ENCODE measurements at regions not wholly inside any gene's neighbourhood (a gene's known extent, or its start where the extent isn't known, plus 50 kb on each side); places are given as distances from the start of the nearest gene placed in this dataset.

DNA sequence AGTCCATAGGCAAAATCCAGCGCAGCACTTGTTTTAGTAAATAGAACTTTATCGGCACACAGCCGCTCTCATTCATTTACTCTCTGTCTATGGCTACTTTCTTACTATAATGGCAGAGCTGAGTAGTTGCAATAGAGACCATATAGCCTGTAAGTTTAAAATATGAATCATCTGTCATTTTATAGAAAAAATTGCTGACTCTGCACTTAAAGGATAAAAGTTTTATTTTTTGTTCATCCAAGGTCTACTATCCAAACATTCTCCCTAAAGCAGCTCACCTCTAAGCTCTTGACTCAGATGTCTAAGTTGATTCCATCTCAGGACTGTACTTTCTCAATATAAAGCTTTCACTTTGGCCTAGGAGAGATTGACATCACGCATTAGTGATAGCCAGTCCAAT is 825.7 kb downstream of the OLFM4 start:
- no peak for DNase-seq (ENCODE audit: low read depth)

DNA sequence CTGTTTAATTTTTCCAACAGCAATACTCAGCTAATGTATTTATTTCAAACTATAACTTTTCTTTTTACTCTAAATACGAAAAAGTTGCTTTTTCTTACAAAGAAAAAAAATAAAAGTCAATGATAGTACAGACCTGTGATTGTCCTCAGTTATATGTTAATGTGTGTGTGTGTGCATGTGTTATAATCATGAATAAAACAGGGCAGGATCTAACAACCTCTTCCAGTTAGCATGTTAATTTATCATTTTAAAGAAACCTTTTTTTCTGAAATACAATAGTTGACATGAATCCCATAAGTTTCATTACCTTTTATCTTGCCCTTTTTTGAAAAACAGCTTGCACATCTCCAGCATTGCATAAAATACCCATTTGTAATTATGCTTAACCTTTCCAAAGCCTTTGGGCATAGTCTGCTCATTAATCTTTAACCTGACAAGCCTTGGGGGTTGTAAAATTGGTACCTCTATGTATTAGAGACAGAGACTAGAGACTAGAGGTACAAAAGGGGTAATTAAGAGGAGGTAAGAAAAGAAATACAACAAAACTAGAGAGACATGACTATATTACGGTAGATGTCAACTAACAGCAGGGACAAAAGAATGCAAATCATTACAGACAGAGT is 828.1 kb downstream of the OLFM4 start:
- no peak for DNase-seq (ENCODE audit: low read depth)

DNA sequence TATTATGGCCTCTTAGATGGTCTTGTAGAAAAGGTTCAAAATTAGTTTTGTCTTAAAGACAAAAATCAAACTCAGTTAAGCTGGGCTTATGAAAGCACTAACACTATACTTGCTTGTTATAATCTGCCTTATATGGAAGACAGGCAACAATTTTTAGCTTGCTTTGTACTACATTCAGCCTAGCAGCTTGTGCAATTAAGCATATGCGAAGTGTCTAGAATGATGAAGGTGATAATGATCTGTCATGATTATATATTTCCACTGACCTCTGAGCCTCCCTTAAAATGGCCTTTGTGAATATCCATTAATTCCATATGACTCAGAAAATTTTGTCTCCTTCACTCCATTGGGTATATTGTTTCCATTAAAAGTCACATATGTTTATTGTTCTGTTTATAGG is 834.9 kb downstream of the OLFM4 start:
- no peak for DNase-seq (ENCODE audit: low read depth)

- DNase-seq (ENCODE audit: low read depth) = no peak
These were observed 844.9 kb downstream of the OLFM4 start for GRCh38 chr13:53873558-53873957.

DNA sequence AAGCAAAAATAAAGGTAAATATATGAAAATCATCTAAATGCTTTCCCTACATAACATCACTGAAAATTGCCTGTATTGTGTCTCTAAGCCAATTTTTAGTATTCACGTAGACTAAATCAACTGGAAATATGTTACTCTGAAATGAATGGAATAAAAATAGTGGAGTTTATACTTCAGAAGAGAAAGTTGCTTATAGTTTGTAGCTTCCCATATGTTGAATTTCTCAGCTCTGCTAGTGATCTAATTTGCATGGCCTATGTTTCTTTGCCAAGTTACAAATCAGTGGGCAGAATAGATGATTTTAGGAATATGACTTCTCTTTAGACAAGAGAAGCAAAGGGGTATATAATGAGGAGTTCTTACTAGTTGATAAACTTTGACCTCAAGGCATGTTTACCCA is 850.2 kb downstream of the OLFM4 start:
- DNase-seq (ENCODE audit: low read depth) = no peak

- DNase-seq (ENCODE audit: low read depth) = no peak
These were observed 857.4 kb downstream of the OLFM4 start for GRCh38 chr13:53885997-53886396.

- DNase-seq (ENCODE audit: low read depth) = no peak
These were observed 862.1 kb downstream of the OLFM4 start for GRCh38 chr13:53890696-53891095.

GRCh38 chr13:53901593-53901992 is 873.0 kb downstream of the OLFM4 start:
- no peak for DNase-seq (ENCODE audit: low read depth)

DNA sequence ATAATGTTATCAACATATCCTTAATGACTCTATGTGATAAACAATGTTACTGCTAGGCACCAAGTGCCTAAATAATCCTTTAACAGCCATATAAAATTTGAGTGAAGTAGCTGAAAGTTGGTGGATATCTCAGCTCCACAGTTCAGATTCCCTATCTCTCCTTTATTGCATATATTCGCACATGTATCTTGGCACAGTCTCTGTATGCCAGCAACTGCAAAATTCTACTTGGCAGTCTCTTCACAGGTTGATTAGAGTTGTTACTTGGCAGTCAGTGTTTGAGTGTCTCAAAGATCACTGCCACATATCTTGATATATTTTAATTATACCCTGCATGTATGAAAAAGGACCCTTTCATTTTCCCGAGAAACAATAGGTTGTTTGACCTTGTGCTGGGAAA is 879.3 kb downstream of the OLFM4 start:
- DNase-seq (ENCODE audit: low read depth) = no peak

DNA sequence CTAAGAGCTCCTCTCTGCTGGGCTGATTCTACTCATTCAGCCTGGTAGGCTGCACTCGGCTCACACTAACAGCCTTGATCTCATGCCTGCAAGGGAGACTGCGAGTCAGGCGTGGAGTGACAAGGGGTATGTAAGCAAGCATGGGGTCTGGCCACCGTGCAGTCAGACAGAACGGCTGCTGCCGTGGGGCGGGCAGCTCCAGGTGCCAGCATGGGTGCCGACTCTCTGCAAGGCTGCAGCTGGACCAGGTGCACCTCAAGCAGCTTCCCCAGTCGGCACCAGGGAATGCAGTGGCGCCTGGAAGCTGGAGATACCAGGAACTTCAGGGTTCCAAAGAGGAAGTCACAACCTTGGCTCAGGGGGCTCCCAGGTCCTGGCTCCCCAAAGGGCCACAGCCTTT is 892.3 kb downstream of the OLFM4 start:
- no peak for DNase-seq (ENCODE audit: low read depth)

- DNase-seq (ENCODE audit: low read depth) = no peak
These were observed 892.9 kb downstream of the OLFM4 start for GRCh38 chr13:53921473-53921872.

DNA sequence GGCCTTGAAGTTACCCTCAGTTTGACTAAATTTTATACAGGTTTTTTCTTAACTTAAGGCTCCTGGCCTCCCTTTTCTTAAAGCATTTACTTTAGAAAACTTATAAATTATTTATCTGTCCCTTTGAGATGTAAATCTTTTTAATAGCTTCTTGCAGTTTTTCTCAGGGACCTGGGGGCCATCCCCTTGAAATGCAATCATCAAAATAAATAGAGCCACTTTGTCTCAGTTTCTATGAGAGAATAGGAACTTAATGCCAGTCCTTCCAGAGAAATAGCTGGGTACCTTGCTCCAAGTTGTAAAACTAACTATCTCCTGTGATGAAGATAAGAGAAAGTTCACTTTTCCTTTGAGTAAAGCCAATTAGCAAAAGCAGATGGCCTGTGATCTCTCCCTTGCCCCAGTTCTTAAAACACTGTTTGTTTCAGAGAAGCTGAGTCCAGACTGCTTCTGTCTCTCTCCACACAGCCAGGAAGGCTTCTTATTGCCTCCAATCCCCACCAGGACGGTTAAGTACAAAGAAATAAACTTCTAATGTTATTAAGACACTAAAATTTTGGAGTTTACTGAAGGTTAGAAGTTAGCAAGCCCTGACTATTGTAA is 913.1 kb downstream of the OLFM4 start:
- DNase-seq (ENCODE audit: low read depth) = no peak

GRCh38 chr13:53946500-53946899 is 917.9 kb downstream of the OLFM4 start:
- no peak for DNase-seq (ENCODE audit: low read depth)

- no peak for DNase-seq (ENCODE audit: low read depth)
These were observed 924.6 kb downstream of the OLFM4 start for GRCh38 chr13:53953183-53953582.

Measured in amniotic epithelial cell (primary cell).